GM21529 (cell line): ENCODE measurements at regions not wholly inside any gene's neighbourhood (a gene's known extent, or its start where the extent isn't known, plus 50 kb on each side); places are given as distances from the start of the nearest gene placed in this dataset.

ENCODE experiments used
- ATAC-seq: cut with Tn5 transposase; IDR thresholded peaks from one replicate; pipeline ENCODE4 v1.9.1; 2021; ENCODE audit not compliant: unreplicated experiment

DNA sequence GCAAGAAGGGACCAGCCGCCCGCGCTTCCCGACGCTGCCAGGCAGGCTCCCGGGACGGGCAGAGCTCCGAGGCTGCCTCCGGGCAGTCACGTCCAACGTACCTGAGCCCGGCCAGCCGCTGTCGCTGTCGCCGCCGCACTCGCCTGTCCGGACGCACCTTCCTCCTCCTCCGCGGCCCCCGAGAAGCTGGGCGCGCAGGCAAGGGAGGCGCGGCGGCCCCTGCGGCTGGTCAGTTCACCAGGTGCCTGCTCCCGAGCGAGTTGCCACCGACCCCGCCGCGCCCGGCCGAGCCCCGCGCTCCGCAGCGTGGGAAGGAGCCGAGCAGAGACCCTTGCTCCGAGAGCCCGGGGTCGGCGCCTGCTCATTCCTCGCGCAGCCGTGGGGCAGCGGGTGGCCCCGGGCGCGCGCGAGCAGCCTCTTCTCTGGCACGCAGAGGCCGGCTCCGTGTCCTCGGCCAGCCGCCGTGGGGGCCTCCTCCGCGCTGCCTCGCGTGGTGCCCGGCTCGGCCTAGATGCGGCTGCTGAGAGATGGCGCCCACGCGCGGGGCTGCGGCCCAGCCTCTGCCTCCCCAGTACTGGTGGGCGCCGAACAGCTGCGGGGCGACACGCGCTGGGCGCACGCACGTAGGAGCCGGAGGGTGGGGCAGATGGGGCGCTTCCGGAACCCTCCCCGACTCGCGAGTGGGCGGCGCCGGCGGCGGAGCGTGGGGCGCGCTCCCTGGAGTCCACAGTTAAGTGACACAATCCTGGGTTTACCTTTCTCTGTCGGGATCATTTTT lies 419.4 kb downstream of the UQCRFS1 start:
- ATAC-seq = no peak

DNA sequence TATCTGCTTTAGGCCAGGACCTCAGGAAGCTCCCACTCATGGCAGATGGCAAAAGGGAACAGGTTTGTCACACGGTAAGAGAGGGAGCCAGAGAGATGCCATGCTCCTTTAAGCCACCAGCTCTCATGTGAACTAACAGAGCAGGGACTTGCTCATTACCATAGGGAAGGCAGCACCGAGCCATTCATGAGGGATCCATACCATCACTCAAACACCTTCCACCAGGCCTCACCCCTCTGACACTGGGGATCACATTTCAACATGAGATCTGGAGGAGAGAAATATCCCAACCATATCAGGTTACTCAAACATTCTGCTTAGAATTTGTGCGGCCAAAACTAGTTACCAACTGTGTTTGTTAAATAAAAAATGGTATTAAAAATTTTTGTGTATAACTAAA lies 427.0 kb downstream of the UQCRFS1 start:
- no peak for ATAC-seq

DNA sequence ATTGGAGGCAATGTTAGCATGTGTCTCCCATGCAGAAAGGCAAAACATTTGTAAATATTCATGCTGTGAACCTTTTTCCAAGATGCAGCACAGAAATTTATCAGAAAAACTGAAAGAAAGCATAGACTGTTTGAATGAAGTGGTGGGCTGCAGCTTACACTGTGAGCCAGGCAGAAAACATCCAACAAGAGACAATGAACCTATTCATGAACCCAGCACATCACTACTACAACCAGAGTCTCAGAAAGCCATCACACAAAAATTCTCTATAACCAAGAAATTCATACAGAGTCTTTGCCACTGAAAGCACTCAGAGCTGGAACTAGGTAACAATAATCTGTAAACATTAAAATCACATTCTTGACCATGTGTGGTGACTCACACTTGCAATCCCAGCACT lies 448.9 kb downstream of the UQCRFS1 start:
- no peak for ATAC-seq

DNA sequence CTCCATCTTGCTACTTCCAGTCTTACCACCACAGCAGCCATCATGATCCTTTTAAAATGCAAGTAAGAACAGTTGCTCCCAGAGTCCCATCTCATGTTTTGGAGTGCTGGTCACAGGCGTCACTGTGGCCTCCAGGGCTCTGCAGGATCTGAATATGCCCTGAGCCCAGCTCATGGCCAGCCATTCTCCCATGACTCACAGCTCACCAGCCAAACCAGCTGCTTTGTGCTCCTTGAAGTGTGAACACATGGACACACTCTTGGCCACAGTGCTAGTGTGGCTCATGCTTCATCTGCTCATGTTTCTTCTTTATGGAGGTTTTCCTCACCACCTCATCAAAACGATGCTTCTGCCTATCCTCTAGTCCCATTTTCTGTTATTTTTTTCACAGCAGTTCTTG lies 466.5 kb downstream of the UQCRFS1 start:
- ATAC-seq = no peak

DNA sequence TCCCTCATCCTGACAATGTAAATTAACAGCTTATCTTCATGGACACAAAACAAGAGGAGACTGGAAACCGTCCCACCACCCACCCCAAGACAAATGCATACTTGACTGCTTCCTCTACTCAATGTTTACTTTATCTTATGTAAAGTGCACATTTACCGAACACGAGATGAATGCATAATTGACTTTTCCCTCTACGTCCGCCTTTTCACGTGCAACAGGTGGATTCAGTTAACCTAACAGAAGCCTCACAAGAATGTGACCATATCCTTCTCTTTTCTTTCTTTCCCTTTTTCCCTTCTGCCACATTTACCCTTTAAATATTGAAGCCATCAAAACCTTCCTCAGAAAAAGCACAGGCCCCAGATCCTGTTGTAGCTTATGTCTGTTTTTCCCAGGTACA lies 468.0 kb downstream of the UQCRFS1 start:
- ATAC-seq = no peak

DNA sequence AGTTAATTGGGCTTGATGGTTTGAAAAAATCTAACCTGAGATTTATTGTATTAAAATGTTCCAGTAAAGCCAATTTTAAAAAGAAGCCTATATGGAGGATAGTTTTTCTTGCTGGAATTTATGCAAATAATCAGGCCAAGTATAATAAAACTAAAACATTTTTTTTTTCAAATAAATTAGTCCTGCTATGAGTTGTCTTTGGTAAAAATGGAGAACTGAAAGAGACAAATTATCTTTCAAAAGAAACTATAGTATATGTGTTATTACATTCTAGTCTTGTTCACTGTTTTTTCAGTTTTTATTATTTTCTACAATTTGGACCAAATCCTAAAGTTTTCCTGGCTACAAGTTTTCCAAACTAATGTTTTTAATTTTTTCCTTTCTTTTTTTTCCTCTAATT lies 468.9 kb downstream of the UQCRFS1 start:
- ATAC-seq = no peak

DNA sequence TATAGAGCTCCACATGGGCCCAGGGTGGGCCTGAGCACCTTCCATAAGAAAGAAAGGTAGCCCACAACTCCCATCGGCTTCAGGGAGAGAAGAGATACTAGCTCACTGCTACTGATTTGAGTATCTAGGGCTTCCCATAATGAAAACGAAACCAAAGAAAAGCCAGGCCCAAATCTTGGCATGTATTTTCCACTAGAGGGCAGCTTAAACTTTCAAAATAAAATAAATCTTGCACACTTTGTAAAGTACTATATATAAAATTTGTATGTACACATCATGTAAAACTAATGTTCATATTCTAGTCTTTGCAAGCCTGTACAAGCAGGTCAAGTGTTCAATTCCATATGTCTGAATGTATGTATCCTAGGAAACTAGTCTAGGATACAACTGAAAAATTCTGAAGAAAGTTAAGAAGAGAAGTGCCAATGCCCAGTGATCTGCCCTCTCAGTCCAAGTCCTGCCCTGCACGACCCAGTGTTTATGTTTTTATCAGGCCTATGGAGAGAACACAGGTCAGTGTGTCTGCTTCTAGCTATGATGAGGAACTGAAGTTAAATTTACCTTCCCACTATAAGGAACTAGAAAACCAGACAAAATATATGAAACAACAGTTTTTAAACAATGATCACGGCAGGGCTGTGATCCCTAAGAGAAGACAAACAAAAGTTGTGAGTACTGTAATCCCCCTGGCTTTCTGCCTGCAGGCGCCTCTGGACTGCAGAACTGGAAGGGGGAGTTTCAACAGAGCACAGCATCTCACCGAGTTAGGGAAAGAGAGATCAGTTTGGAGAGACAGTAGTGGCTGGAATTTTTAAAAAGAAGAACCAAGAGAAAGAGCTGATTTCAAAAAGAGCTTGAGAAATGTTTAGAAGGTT lies 475.7 kb downstream of the UQCRFS1 start:
- no peak for ATAC-seq

DNA sequence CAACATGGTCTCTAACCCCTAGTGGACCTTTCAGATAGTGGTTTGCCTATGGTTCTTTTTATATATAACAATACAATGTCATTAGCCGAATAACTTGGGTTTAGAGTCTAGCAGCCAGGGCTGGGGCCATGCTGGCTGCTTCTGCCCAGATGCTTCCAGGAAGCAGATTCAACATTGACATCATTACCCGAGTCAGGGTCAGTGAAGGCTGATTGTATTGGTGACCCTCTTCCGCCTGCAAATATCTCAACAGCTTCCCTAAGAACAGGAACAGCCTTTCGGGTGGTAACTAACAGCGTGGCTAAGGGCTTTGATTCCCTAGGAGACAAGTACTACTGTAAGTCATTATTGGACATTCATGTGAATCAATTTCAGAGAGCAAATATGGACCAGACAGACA lies 476.4 kb downstream of the UQCRFS1 start:
- ATAC-seq = no peak

DNA sequence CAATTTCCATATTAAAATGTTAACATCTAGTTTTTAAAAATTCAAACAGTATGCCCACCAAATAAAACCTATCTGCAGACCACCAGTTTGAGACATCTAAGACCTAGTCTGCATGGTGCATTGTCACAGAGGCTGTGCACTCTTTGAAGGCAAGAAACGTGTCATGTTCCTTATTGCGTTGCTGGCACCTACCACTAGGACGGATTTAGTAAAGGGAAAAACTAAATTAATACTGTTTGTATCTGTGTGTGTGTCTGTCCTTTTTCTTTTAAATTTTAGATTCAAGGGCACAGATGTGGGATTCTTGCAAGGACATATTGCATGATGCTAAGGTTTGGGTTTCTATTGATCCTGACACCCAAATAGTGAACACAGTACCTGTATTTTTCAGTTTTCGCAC lies 481.4 kb downstream of the UQCRFS1 start:
- no peak for ATAC-seq

DNA sequence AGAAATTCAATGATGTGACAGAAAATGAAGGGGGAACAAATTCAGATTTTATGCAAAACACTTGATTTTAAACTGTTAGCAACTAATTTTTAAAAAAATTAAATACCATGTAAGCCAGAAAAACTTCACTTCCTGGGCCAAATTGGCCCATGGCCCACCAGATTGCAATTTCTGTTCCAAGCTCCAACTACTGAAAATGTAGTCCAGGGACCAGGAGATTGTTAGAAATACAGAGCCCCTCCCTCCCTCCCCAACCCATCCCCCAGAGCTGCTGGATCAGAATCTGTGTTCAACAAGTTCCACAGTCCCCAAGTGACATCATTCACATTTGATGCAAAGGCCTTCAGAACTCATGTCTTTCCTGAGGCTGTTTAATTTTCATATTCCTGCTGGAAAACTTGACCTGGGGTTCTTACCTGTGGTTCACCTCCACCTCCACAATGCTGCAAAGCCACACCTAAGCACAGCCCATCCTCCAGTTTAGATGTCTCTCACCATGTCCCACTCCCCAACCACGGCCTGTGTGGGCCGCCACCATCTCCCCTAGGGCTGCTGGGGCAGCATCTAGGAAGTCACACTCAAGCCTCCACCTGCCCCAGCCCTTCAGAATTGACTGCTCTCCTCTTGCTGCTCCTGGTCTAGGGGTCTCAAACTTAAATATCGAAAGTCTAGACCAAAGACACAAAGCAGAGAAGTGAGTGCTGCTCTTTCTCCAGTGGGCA lies 482.0 kb downstream of the UQCRFS1 start:
- no peak for ATAC-seq

DNA sequence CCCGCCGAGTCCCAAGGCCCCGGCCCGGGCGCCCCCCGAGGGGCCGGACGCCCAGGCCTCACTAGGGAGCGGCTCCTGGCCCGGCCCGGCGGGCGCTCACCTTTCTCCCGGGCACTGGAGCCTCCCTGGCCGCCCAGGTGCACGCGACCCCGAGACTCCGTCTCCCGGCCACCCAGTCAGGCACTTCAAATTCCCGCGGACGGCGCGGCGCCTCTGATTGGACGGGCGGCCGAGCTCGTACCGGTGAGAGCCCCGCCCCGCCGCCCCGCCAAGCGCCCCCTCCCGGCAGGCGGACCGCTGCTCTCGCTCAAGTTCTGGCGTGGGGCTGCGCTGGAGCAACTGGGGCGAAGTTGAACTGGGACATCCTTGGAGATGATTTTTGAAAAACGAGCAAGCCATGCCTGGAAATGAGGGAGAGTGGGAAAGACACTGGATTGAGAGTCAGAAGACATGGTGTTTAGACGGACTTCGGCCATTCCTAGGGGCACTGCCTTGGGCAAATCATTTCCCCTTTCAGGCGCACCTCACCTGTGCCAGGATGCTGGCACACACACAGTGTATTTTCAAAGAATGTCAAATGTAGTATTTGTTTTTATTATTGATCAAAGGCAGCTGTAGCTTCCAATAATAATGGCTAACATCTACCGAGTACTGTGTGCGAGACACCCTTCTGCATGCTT lies 485.3 kb downstream of the UQCRFS1 start:
- no peak for ATAC-seq

DNA sequence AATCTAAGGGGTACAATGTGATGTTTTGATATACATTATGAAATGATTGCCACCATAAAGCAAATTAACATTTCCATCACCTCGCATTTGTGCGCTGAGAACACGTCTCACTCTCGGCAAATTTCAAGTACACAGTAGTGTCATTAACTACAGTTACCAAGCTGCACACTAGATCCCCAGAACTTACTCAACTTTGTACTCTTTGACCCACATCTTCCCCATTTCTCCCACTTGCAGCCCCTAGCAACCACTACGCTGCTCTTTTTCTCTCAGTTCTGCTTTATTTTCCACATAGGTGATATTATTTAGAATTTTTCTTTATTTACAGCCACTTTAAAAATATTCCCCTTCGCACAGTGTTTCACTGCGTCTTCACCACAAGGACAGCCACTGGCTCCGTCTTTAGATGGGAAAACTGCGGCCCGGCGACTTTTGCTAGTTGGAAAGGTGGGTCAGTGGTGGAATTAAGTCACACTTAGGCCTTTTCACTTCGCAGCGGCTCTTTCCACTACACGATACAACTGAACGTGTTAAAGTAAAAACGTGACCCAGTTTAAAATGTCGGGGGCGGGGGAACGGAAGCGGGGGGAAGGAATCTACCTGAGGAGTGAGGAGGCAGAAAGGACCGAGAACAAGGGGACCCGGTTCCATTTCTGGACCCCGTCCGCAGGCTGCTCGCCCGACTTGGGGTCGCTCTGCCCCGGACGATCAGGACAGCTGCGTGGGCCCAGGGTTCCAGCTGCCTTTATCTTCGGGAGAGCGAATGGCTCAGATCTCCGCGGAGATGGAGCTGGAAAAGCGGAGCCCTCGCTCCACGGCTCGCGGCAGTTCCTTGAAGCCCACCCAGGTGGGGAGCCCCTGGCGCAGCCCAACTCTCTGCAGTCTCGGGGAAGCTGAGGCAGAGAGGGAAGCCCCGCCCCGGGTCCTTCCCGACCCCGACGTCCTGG lies 486.1 kb downstream of the UQCRFS1 start:
- ATAC-seq = no peak

DNA sequence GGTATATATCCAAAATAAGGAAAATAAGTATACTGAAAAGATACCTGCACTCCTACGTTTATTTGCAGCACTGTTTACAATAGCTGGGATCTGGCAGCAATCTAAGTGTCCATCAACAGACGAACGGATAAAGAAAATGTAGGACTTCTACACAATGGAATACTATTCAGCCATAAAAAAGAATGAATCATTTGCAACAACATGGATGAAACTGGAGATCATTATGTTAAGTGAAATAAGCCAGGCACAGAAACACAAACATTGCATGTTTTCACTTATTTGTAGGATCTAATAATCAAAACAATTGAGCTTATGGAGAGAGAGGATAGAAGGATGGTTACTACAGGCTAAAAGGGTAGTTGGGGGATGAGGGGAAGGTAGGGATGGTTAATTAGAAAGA lies 494.0 kb downstream of the UQCRFS1 start:
- no peak for ATAC-seq

DNA sequence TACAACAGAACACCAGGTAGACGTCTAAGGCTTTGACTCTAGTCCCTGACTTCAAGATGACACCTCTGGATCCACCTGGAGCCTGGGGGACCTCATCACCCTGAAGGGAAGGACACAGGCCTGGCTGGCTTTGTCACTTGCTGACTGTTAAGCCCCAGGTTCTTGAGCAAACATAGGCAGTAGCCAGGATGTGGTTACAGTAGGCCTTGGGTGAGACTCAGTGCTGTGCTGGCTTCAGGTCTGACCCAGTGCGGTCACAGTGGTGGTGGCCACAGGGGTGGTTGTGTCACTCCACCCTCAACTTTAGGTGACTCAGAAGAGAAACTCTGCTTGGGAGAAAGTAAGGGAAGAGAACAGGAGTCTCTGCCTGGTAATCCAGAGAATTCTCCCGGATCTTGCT lies 497.8 kb downstream of the UQCRFS1 start:
- no peak for ATAC-seq

DNA sequence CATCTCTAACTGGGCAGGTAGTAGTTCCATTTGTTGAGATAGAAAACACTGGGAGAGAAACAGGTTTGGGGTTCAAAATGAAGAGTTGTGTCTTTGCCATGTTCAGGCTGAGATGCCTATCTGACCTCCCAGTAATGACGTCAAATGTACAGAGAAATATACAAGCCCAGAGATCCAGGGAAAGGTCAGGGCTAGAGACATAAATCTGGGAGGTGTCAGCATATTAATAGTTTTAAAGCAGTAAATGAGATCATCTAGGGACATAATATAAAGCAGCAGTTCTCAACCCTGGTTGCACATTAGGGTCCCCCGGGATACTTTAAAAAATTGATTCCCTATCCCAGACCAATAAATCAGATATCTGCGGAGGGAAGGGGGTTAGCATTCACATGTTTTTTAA lies 501.5 kb downstream of the UQCRFS1 start:
- no peak for ATAC-seq

DNA sequence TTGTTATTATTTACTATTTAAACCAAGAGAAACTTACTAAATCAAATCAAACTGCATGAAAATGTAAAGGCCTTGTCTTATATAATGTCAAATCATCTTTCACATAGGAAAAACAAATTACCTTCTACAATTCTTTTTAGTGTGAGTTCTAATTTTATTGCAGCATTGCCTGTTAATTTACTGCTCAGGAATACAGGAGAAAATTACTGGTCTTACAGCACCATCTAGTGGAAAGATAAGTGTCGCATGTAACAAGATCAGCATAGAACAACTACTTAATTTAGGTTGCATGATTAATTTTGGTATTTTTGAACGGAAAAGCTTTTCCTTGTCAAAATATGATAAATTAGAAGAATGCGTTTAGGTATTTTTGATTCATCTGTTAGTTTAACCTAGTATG lies 502.7 kb downstream of the UQCRFS1 start:
- ATAC-seq = no peak

DNA sequence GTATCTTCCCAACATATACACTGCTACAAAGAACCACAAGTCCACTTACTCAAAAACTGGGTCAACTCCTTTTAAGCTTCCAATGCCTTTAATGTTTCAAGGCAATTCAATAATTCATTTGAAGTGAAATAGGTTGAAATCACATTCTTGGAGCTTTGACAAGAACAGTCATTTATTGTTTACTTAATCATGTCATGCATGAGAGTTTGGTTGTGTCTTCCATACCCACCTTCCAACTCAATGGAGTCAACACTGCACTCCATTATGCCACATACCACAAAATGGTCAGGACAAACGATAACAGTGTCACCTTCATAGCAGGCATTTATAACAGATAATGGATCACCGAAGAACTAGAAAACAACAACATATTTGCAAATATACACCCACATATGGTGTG lies 506.3 kb downstream of the UQCRFS1 start:
- ATAC-seq = no peak

DNA sequence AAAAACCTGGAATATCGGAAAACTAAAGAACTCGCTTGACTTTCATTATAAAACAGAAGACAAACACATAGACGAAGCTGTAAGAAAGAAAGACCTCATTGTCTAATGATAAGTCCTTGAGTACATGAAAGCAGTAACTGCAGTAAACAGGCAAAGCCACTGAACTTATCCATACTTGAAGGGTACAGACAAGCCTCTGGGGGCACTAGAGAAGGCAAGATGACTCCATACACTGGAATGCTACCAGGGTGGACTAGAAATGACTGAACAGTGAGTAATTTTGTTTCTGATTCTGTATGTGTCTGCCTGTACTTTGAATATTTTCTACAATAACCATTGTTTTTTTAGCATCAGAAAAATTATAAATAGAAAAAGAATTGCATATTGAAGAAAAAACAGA lies 507.9 kb downstream of the UQCRFS1 start:
- ATAC-seq = no peak

DNA sequence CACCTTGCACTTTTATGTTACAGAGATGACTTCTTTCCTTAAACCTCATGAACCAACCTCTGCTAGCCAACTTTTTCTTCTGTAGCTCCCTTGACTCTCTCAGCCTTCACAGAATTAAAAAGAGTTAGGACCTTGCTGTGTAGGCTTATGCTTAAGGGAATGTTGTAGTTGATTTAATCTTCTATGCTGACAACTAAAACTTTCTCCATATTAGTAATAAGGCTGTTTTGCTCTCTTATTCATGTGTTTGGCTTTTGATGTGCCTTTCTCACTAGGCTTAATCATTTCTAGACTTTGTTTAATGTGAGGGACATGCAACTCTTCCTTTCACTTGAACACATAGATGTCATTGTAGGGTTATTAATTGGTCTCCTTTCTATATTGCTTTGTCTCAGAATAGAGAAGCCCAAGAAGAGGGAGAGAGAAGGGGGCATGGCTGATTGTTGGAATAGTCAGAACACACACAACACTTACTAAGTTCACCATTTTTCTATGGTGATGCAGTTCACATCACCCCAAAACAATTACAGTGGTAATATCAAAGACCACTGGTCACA lies 509.5 kb downstream of the UQCRFS1 start:
- no peak for ATAC-seq

DNA sequence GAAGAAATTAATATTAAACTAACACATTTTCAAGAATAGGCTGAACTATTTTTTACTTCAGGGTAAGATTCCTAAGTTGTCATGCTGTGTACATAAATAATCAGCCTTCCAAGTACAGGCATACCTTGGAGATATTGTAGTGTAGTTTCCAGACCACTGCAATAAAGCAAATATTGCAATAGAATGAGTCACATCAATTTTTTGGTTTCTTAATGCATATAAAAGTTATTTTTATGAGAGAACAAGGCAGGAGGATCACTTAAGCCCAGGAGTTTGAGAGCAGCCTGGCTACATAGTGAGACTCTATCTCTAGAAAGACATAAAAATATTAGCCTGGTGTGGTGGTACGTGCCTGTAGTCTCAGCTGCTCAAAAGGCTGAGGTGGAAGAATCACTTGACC lies 511.5 kb downstream of the UQCRFS1 start:
- ATAC-seq = no peak
